MM.1S (cell line): ENCODE measurements at regions not wholly inside any gene's neighbourhood (a gene's known extent, or its start where the extent isn't known, plus 50 kb on each side); places are given as distances from the start of the nearest gene placed in this dataset.

Experiments
- DNase-seq: peaks from one replicate; pipeline ENCODE4 v3.0.0-alpha.2; 2015
- H2AFZ ChIP-seq: fragments of 300-600 bp; sonication (generic); 2 replicates; pipeline ENCODE4 v1.6.0; 2016; ENCODE audit warnings: antibody characterized with exemption, low read length
- H3F3A ChIP-seq: fragments of 300-600 bp; sonication (generic); 2 replicates; pipeline ENCODE4 v1.6.1; 2016; ENCODE audit warnings: mild to moderate bottlenecking, antibody characterized with exemption, low read length, moderate library complexity, mixed read lengths; ENCODE audit not compliant: insufficient read depth
- H3K27ac ChIP-seq: fragments of 300-600 bp; sonication (generic); 2 replicates; pipeline ENCODE4 v1.5.1; 2016; ENCODE audit warnings: mild to moderate bottlenecking, low read length
- H3K27me3 ChIP-seq: fragments of 300-600 bp; sonication (generic); replicated peaks from 2 replicates; pipeline ENCODE4 v1.6.0; 2016; ENCODE audit warnings: low read length; ENCODE audit not compliant: insufficient read depth
- H3K36me3 ChIP-seq: fragments of 300-600 bp; sonication (generic); replicated peaks from 2 replicates; pipeline ENCODE4 v1.6.1; 2016; ENCODE audit warnings: mild to moderate bottlenecking, low read length, mixed read lengths; ENCODE audit not compliant: insufficient read depth
- H3K4me1 ChIP-seq: fragments of 300-600 bp; sonication (generic); 2 replicates; pipeline ENCODE4 v1.6.1; 2016; ENCODE audit warnings: low read length, mixed read lengths
- H3K4me2 ChIP-seq: fragments of 300-600 bp; sonication (generic); 2 replicates; pipeline ENCODE4 v1.6.0; 2016; ENCODE audit warnings: low read depth, low read length
- H3K4me3 ChIP-seq: fragments of 300-600 bp; sonication (generic); 2 replicates; pipeline ENCODE4 v1.5.1; 2016; ENCODE audit warnings: low read length, mixed read lengths
- H3K79me2 ChIP-seq: fragments of 300-600 bp; sonication (generic); 2 replicates; pipeline ENCODE4 v1.6.1; 2016; ENCODE audit warnings: mixed run types, low read length, mixed read lengths
- H3K9ac ChIP-seq: fragments of 300-600 bp; sonication (generic); 2 replicates; pipeline ENCODE4 v1.6.1; 2016; ENCODE audit warnings: low read length, mixed read lengths
- H3K9me2 ChIP-seq: fragments of 300-600 bp; sonication (generic); replicated peaks from 2 replicates; pipeline ENCODE4 v1.6.1; 2016; ENCODE audit warnings: mild to moderate bottlenecking, low read length, mixed read lengths; ENCODE audit not compliant: insufficient read depth
- H3K9me3 ChIP-seq: fragments of 300-600 bp; sonication (generic); replicated peaks from 2 replicates; pipeline ENCODE4 v1.6.1; 2016; ENCODE audit warnings: mild to moderate bottlenecking, low read length, mixed read lengths; ENCODE audit not compliant: insufficient read depth
- H4K20me1 ChIP-seq: fragments of 300-600 bp; sonication (generic); 2 replicates; pipeline ENCODE4 v1.6.1; 2016; ENCODE audit warnings: mild to moderate bottlenecking, low read length, moderate library complexity, mixed read lengths; ENCODE audit not compliant: insufficient read depth
- CTCF ChIP-seq: fragments of 300-600 bp; sonication (generic); IDR thresholded peaks from 2 replicates; pipeline ENCODE4 v1.5.1; 2016; ENCODE audit warnings: antibody characterized with exemption, low read length, mixed read lengths
- EZH2 ChIP-seq: fragments of 300-600 bp; sonication (generic); optimal IDR thresholded peaks from 2 replicates; pipeline ENCODE3; 2017; ENCODE audit warnings: low read depth, mild to moderate bottlenecking, antibody characterized with exemption, low read length, mixed read lengths
- EZH2phosphoT487 ChIP-seq: fragments of 300-600 bp; sonication (generic); IDR thresholded peaks from 2 replicates; pipeline ENCODE4 v1.6.1; 2018; ENCODE audit warnings: antibody characterized with exemption, low read length

GRCh38 chr16:85394456-85395206 is 218.5 kb upstream of the GSE1 start:
- Histone ChIP-seq H3K4me2 (no peak overlapping the region), H3K9me2 (no peaks in the 10 kb centered on the region), H3K9ac (no peak overlapping the region), H3K27me3 (peaks cover 64% of the 10 kb centered on the region), H3K27ac (no peak overlapping the region), H3K4me1 (no peaks in the 10 kb centered on the region), H2AFZ (no peak overlapping the region), H3K9me3 (no peaks in the 10 kb centered on the region), H4K20me1 (no peaks in the 10 kb centered on the region), H3K79me2 (no peaks in the 10 kb centered on the region), H3F3A (no peaks in the 10 kb centered on the region), H3K4me3 (no peak overlapping the region), H3K36me3 (no peaks in the 10 kb centered on the region)
- TF ChIP-seq EZH2phosphoT487 = no peak
- no peak for TF ChIP-seq CTCF
- no peak for TF ChIP-seq EZH2
- DNase-seq = no peak

GRCh38 chr16:85395207-85395912 is 217.8 kb upstream of the GSE1 start:
- Histone ChIP-seq H3K9me2 (no peaks in the 10 kb centered on the region), H3K4me2 (no peak overlapping the region), H3K27me3 (peaks cover 64% of the 10 kb centered on the region), H3K4me1 (no peaks in the 10 kb centered on the region), H3K79me2 (no peaks in the 10 kb centered on the region), H3K36me3 (no peaks in the 10 kb centered on the region), H3K9ac (no peak overlapping the region), H3K9me3 (no peaks in the 10 kb centered on the region), H3K27ac (no peak overlapping the region), H4K20me1 (no peaks in the 10 kb centered on the region), H2AFZ (no peak overlapping the region), H3K4me3 (no peak overlapping the region), H3F3A (no peaks in the 10 kb centered on the region)
- no peak for DNase-seq
- no peak for TF ChIP-seq EZH2
- TF ChIP-seq CTCF = no peak
- TF ChIP-seq EZH2phosphoT487 = no peak

DNA sequence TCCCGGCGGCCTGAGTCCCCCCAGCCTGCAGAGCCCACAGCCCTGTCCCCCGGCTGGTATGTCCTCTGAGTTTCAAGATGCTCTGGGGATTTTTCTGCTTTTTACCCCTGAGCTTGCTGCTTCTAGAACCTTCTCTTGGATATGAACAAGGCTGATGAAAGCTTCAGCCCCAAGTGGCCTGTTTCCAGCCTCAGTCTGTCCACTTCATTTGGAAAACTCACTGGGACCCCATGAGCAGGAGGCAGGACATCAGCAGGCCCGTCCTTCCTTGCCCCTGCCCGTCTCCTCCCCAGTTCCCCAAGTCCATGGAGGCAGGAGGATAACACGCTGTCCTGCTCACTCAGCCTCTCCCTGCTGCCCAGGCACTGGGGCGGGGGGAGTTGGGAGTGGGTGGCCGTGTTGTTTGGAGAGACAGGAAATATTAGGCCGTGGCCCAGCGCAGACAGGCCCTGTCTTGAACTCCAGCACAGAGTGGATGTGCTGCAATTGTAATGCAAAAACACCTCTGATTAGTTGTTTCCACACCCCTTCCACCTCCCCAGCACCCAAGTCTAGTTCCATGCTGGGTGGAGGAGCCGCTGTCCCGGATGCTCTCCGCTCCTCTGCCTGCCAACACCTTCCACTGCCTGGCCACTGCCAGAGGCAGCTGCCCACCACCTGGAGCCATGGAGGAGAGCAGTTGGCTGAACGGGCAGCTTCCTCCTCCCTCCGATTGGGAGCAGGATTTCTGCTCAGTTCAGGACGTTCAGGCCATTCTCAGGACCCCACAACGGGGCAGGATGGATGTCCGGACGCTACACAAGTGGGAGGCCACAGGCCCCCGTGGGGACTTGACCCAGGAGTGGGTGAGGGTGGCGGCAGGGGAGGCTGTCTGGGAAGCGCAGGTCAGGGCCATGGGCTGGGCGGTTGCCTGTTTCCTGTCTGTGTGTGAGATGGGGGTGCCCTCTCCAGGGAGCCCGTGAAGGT is 216.9 kb upstream of the GSE1 start:
- no peak overlapping the region for H3K4me3 ChIP-seq
- H3K9ac ChIP-seq = no peak overlapping the region
- TF ChIP-seq CTCF (no peak), EZH2phosphoT487 (no peak), EZH2 (no peak)
- no peaks in the 10 kb centered on the region for H3K4me1 ChIP-seq
- no peak overlapping the region for H3K27ac ChIP-seq
- no peaks in the 10 kb centered on the region for H3K36me3 ChIP-seq
- no peak overlapping the region for H2AFZ ChIP-seq
- H3F3A ChIP-seq = no peaks in the 10 kb centered on the region
- no peaks in the 10 kb centered on the region for H3K79me2 ChIP-seq
- no peaks in the 10 kb centered on the region for H3K9me2 ChIP-seq
- no peaks in the 10 kb centered on the region for H4K20me1 ChIP-seq
- H3K27me3 ChIP-seq = peaks cover 59% of the 10 kb centered on the region
- no peaks in the 10 kb centered on the region for H3K9me3 ChIP-seq
- DNase-seq = no peak
- no peak overlapping the region for H3K4me2 ChIP-seq
